OCI-LY7 (cell line): ENCODE measurements at regions not wholly inside any gene's neighbourhood (a gene's known extent, or its start where the extent isn't known, plus 50 kb on each side); places are given as distances from the start of the nearest gene placed in this dataset.

Experiments
- BruUV-seq: library from RNA; stranded (reverse); fragments of 400-500 nt; replicated peaks from 2 replicates; lab custom pipeline; 2021; lab: Mats Ljungman, UMichigan
- CTCF ChIA-PET: fragments of 300-600 bp; sonication (Branson Sonifier 250); formaldehyde crosslinking; loops from one replicate; lab custom pipeline; 2022; ENCODE audit warnings: antibody characterized with exemption; ENCODE audit not compliant: unreplicated experiment; lab: Charles Lee
- POLR2A ChIA-PET: fragments of 300-600 bp; sonication (Branson Sonifier 250); formaldehyde crosslinking; loops from one replicate; lab custom pipeline; 2022; ENCODE audit warnings: antibody characterized with exemption; lab: Charles Lee
- DNase-seq: peaks from one replicate; pipeline ENCODE4 v3.0.0-alpha.2; 2015; ENCODE audit warnings: low spot score
- H2AFZ ChIP-seq: fragments of 200-600 bp; sonication (generic), shearing (Covaris generic); 2 replicates; pipeline ENCODE4 v1.6.1; 2014; ENCODE audit warnings: mild to moderate bottlenecking, antibody characterized with exemption, low read length, moderate library complexity
- H3K27ac ChIP-seq: fragments of 200-600 bp; sonication (generic); 2 replicates; pipeline ENCODE4 v1.5.1; 2014; ENCODE audit warnings: mixed run types, low read depth, mild to moderate bottlenecking, moderate library complexity, low read length, inconsistent platforms; ENCODE audit not compliant: poor library complexity, severe bottlenecking
- H3K36me3 ChIP-seq: fragments of 200-600 bp; sonication (generic); 2 replicates; pipeline ENCODE4 v1.6.1; 2014; ENCODE audit warnings: mild to moderate bottlenecking, antibody characterized with exemption, low read length, moderate library complexity, mixed read lengths; ENCODE audit not compliant: insufficient read depth
- H3K4me1 ChIP-seq: fragments of 200-600 bp; sonication (generic); 2 replicates; pipeline ENCODE4 v1.5.1; 2014; ENCODE audit warnings: mild to moderate bottlenecking, low read length; ENCODE audit not compliant: insufficient read depth, poor library complexity, severe bottlenecking
- H3K4me2 ChIP-seq: fragments of 200-600 bp; sonication (generic); 2 replicates; pipeline ENCODE4 v1.6.1; 2014; ENCODE audit warnings: mild to moderate bottlenecking, low read length
- H3K4me3 ChIP-seq: fragments of 200-600 bp; sonication (generic); 2 replicates; pipeline ENCODE4 v1.5.1; 2014; ENCODE audit warnings: mild to moderate bottlenecking, low read depth, low read length; ENCODE audit not compliant: poor library complexity, severe bottlenecking
- H3K79me2 ChIP-seq: fragments of 200-600 bp; sonication (generic); 2 replicates; pipeline ENCODE4 v1.6.1; 2016; ENCODE audit warnings: low read depth, mild to moderate bottlenecking, low read length, moderate library complexity, mixed read lengths; ENCODE audit not compliant: insufficient read depth
- H3K9me2 ChIP-seq: fragments of 200-600 bp; sonication (generic); 2 replicates; pipeline ENCODE4 v1.6.1; 2016; ENCODE audit warnings: mild to moderate bottlenecking, low read length, mixed read lengths; ENCODE audit not compliant: insufficient read depth
- H3K9me3 ChIP-seq: fragments of 200-600 bp; sonication (generic); 2 replicates; pipeline ENCODE4 v1.6.1; 2014; ENCODE audit warnings: mild to moderate bottlenecking, mixed run types, low read length, mixed read lengths
- H4K20me1 ChIP-seq: fragments of 200-600 bp; sonication (generic); 2 replicates; pipeline ENCODE4 v1.6.1; 2014; ENCODE audit warnings: mild to moderate bottlenecking, antibody characterized with exemption, low read length, moderate library complexity, mixed read lengths; ENCODE audit not compliant: insufficient read depth
- EZH2phosphoT487 ChIP-seq: fragments of 200-600 bp; sonication (generic); IDR thresholded peaks from 2 replicates; pipeline ENCODE4 v1.6.1; 2018; ENCODE audit warnings: low read depth, borderline replicate concordance, mild to moderate bottlenecking, mixed run types, antibody characterized with exemption, low read length, moderate library complexity, mixed read lengths
- intact Hi-C: fragments of 100-400 bp; cut with micrococcal nuclease; formaldehyde crosslinking; loops from one replicate; pipeline ENCODE4 v1.10.0; 2022; ENCODE audit not compliant: unreplicated experiment
- TF ChIP-seq, protein P1 (sequence below): fragments of 200-600 bp; sonication (generic); conservative IDR thresholded peaks from 2 replicates; pipeline ENCODE4 v1.5.1; 2014; ENCODE audit warnings: mild to moderate bottlenecking, antibody characterized with exemption, low read length, moderate library complexity, mixed read lengths

DNA sequence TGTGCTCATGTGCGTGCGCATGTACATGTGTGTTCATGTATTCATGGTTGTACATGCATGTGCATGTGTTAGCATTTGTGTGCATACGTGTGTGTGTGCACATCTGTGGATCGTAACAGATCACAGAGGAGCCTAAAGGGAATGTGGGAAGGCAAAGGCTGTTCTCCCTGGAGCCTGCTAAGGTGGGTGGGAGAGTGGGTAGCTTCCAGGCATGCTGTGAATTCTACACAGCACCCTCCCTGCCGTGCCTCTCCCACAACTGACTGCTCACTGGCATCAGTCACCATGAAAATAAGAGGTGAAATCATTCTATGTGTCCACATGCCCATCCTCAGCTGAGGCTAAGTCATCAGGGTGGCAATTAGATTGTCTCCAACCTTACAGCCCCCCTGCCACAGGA lies 600.9 kb downstream of the MID1IP1 start:
- no TSS peak for BruUV-seq
- TF ChIP-seq EZH2phosphoT487: no peak
- TF ChIP-seq, protein P1, sequence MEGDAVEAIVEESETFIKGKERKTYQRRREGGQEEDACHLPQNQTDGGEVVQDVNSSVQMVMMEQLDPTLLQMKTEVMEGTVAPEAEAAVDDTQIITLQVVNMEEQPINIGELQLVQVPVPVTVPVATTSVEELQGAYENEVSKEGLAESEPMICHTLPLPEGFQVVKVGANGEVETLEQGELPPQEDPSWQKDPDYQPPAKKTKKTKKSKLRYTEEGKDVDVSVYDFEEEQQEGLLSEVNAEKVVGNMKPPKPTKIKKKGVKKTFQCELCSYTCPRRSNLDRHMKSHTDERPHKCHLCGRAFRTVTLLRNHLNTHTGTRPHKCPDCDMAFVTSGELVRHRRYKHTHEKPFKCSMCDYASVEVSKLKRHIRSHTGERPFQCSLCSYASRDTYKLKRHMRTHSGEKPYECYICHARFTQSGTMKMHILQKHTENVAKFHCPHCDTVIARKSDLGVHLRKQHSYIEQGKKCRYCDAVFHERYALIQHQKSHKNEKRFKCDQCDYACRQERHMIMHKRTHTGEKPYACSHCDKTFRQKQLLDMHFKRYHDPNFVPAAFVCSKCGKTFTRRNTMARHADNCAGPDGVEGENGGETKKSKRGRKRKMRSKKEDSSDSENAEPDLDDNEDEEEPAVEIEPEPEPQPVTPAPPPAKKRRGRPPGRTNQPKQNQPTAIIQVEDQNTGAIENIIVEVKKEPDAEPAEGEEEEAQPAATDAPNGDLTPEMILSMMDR: no peak
- Histone ChIP-seq H3K36me3 (no peaks in the 10 kb centered on the region), H2AFZ (no peak overlapping the region), H3K4me2 (no peak overlapping the region), H3K9me2 (no peaks in the 10 kb centered on the region), H3K27ac (no peak overlapping the region), H3K9me3 (no peaks in the 10 kb centered on the region), H3K79me2 (no peaks in the 10 kb centered on the region), H3K4me3 (no peak overlapping the region), H3K4me1 (no peaks in the 10 kb centered on the region), H4K20me1 (no peaks in the 10 kb centered on the region)
- POLR2A ChIA-PET: no interaction called here
- intact Hi-C loops: no loop called here
- no peak for DNase-seq
- CTCF ChIA-PET: no interaction called here

DNA sequence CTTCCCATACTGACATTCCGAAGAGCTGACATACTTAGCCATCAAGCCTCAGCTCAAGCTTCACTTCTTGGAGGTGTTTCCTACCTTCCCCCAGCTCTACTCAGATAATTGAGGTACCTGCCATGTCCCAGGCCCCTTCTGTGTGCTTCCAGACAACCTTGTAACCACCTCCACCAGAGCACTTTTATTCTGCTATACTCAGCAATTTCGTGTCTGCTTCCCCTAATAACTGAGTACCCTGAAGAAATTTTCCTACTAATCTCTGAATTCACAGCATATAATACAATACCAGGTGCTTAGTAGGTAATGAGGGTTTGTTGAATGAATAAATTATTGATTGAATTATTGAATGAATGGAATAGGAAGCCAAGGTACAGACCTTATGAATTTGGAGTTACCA lies 605.5 kb downstream of the MID1IP1 start:
- POLR2A ChIA-PET: no interaction called here
- H2AFZ ChIP-seq: no peak overlapping the region
- no peaks in the 10 kb centered on the region for H3K9me2 ChIP-seq
- H3K36me3 ChIP-seq: no peaks in the 10 kb centered on the region
- no peak overlapping the region for H3K27ac ChIP-seq
- no peak for TF ChIP-seq EZH2phosphoT487
- TF ChIP-seq, protein P1: no peak
- intact Hi-C loops: no loop called here
- no TSS peak for BruUV-seq
- no peaks in the 10 kb centered on the region for H4K20me1 ChIP-seq
- H3K4me2 ChIP-seq: no peak overlapping the region
- no peaks in the 10 kb centered on the region for H3K79me2 ChIP-seq
- no peak overlapping the region for H3K4me3 ChIP-seq
- H3K9me3 ChIP-seq: no peaks in the 10 kb centered on the region
- no peak for DNase-seq
- no peaks in the 10 kb centered on the region for H3K4me1 ChIP-seq
- CTCF ChIA-PET: no interaction called here

DNA sequence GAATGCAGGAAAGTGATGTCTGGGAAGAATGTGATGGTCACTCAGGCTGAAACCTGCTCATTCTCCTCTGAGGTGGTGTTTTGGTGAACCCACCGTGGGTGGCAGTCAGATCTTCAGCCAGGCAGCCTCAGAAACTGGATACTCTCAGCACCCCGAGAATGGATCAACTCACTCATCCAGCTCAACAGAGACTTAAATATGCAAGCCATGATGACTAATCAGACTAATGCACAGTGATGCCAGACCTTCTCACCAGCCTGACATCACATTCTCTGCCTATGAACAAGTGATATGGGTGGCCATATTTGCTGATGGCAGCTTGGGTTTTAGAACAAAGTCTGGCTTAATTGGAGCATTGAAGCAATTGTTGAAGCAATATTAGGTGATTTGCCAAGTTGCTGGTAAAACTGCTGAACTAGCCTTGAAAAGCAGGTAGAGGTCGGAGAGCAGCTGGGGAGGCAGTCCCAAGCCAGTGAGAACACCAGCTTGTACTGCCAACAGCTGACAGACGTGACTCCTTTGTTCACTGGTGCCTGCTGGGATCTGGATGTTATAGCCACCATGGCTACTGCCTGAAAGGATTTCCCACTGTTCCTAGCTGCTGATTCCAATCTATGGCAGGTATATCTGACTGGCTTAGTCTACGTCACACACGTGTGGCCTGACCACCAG lies 608.1 kb downstream of the MID1IP1 start:
- Histone ChIP-seq H3K36me3 (no peaks in the 10 kb centered on the region), H3K9me2 (no peaks in the 10 kb centered on the region), H3K4me1 (no peaks in the 10 kb centered on the region), H3K79me2 (no peaks in the 10 kb centered on the region), H4K20me1 (no peaks in the 10 kb centered on the region), H3K4me3 (no peak overlapping the region), H3K4me2 (no peak overlapping the region), H2AFZ (no peak overlapping the region), H3K27ac (no peak overlapping the region), H3K9me3 (no peaks in the 10 kb centered on the region)
- ChIA-PET POLR2A (no interaction called here), CTCF (no interaction called here)
- DNase-seq: no peak
- TF ChIP-seq, protein P1: no peak
- no peak for TF ChIP-seq EZH2phosphoT487
- intact Hi-C loops: no loop called here
- BruUV-seq: no TSS peak
